OCI-LY3 (cell line): ENCODE measurements at regions not wholly inside any gene's neighbourhood (a gene's known extent, or its start where the extent isn't known, plus 50 kb on each side); places are given as distances from the start of the nearest gene placed in this dataset.

Source experiments
- EZH2phosphoT487 ChIP-seq: fragments of 200-600 bp; shearing (Covaris generic); IDR thresholded peaks from 2 replicates; pipeline ENCODE4 v1.6.1; 2018; ENCODE audit warnings: antibody characterized with exemption, mixed run types, low read depth
- TF ChIP-seq, protein P1 (sequence below): fragments of 200-600, 300-600 bp; sonication (generic); IDR thresholded peaks from 2 replicates; pipeline ENCODE4 v1.5.1; 2014; ENCODE audit warnings: antibody characterized with exemption, low read length, low read depth

DNA sequence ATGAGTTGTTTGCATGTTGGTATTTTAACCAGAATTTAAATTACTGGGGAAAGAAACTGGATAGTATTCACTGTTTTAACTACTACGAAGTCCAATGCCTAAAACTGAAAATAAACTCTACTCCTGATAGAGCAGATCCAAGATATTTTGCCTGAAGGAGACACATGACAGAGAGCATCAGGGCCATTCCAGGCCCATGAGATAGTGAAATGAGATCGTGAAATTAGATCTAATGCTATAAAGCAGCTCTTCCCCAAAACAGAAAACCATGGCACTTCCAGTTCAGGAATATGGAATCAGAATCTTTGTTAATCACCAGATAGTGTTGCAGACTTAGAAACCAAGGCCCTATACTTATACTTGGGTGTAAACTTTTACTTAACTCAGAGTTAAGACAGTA is 124.3 kb upstream of the CACNA2D1 start:
- TF ChIP-seq, protein P1, sequence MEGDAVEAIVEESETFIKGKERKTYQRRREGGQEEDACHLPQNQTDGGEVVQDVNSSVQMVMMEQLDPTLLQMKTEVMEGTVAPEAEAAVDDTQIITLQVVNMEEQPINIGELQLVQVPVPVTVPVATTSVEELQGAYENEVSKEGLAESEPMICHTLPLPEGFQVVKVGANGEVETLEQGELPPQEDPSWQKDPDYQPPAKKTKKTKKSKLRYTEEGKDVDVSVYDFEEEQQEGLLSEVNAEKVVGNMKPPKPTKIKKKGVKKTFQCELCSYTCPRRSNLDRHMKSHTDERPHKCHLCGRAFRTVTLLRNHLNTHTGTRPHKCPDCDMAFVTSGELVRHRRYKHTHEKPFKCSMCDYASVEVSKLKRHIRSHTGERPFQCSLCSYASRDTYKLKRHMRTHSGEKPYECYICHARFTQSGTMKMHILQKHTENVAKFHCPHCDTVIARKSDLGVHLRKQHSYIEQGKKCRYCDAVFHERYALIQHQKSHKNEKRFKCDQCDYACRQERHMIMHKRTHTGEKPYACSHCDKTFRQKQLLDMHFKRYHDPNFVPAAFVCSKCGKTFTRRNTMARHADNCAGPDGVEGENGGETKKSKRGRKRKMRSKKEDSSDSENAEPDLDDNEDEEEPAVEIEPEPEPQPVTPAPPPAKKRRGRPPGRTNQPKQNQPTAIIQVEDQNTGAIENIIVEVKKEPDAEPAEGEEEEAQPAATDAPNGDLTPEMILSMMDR: no peak
- TF ChIP-seq EZH2phosphoT487: no peak
